GM18867 (cell line): ENCODE measurements at regions not wholly inside any gene's neighbourhood (a gene's known extent, or its start where the extent isn't known, plus 50 kb on each side); places are given as distances from the start of the nearest gene placed in this dataset.
"Not testable (repeated sequence)": the region's sequence is repeated elsewhere in the genome, so short reads cannot be mapped to it uniquely, and the experiment has no call there.

ENCODE experiments used
- ATAC-seq: cut with Tn5 transposase; IDR thresholded peaks from one replicate; pipeline ENCODE4 v1.9.1; 2021; ENCODE audit warnings: mild to moderate bottlenecking, moderate library complexity; ENCODE audit not compliant: unreplicated experiment

DNA sequence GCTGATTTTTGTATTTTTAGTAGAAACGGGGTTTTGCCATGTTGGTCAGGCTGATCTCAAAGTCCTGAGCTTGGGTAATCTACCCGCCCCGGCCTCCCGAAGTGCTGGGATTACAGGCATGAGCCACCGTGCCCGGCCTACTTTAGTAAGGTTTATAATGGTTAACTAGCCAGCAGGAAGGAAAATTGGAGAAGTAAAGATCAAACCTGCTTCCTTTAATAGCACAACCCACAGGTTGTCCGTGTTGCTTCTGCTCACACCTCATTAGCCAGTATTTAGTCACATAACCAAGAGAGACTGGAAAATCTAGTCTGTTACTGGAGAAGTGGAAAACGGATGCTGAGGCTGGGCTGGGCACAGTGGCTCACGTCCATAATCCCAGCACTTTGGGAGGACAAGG, 51.9 kb upstream of the TBL1XR1 start:
- ATAC-seq, result no peak

DNA sequence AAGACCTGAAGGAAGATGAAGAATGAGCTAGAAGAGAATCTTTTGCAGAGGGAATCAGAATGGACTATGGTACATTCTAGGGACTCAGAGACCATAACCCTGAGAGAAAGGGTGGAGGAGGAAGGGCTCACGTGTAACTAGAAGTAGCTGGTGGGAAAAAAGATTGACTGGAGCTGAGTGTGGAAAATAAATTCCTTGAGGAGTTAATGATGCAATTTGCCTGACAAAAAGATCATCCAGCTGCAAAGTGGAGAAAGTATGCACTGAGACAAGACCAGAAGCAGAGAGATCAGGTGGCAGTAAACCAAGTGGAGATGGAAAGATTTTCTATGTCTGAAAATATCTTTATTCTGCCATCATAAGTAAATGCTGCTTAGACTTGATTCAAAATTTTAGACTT, 52.9 kb upstream of the TBL1XR1 start:
- ATAC-seq, result no peak

DNA sequence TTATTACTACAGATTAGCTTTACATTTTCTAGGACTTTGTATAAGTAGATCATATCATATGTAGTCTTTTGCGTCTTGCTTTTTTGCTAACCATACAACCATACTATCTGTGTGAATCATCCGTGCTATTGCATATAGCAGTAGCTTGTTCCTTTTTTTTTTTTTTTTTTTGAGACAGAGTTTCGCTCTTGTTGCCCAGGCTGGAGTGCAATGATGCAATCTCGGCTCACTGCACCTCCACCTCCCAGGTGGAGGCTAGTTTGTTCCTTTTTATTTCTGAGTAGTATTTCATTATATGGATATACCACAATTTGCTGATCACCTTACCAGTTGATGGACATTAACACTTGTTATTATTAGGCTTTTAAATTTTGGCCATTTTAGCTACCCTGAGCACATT, 54.5 kb upstream of the TBL1XR1 start:
- no peak for ATAC-seq

DNA sequence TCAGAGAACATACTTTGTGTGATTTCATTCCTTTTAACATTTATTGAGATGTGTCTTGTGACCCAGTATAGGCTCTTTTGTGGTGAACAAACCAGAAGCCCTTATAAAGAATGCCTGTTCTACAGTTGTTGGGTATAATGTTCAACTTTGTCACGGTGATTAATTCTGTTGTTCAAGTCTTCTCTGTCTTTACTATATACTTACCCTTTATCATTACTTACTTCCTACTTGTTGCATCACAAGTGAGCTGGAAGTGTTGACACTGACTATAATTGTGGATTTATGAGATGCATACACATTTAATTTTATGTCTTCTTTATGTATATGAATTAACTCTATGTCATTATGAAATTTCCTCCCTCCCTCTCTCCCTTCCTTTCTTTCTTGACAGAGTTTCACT, 59.7 kb upstream of the TBL1XR1 start:
- ATAC-seq, result no peak

DNA sequence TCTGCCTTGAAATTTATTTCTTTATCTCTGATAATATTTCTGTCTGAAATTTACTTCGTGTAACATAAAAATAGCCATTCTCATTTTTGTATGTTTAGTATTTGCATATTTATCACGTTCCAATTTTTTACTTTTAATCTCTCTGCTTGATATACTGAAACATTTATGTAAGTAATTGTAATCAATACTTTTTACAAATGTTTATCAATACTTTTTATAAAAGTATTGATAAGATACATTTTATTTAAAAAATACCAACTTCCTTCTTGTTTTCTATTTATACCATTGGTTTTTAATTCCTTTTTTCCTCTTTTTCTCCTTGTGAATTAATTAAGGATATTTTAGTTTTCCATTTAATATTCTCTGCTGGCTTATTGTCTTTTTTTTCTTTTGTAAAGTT, 60.3 kb upstream of the TBL1XR1 start:
- ATAC-seq, result no peak

DNA sequence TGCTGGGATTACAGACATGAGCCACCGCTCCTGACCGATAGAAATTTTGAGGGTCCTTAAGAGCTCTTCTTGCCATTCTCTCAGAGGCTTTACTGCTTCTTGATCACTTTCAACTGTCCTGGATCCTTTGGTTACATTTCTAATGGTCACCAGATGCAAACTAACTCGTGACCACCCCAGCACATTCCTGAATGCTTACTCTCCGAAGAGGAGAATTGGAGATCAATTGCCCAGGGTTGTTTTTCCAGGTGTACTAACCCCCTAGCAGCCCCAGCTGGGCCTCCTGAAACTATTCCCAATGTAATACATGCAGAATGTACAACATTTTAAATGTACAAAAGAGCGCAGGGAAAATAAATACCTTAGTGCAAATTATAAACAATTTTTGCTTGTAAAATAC, 65.1 kb upstream of the TBL1XR1 start:
- ATAC-seq, result no peak

DNA sequence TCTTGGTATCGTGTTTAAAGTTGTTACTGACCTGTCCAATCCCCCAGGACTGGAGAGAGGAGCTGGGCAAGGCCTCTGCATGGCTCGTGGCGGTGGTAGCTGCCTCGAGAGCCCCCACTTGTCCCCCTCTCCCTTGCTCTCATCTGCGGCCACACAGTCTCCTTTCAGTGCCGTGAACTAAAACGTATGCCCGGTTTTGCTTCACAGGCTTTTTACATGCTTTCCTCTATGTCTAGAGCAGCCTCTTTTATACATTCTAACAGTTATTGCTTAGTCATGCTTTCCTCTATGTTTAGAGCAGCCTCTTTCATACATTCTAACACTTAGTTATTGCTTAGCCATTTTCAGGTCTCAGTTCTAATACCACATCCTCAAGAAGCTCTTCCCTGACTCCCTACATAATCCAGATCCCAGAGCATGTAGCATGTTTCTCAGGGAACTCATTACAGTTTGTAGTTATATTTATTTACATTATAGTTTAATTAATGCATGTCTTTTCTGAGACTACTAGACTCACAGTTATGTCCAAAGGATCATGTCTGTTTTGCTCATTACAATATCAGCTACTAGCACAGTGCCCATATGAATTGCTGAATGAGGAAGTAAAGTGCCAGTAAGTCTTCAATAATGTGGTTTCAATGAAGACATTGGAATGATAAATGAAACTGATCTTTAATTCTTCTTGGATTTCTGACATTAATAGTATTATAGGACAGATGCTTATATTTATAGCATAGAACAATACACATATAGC, 66.5 kb upstream of the TBL1XR1 start:
- peak; percentile 47 for ATAC-seq

DNA sequence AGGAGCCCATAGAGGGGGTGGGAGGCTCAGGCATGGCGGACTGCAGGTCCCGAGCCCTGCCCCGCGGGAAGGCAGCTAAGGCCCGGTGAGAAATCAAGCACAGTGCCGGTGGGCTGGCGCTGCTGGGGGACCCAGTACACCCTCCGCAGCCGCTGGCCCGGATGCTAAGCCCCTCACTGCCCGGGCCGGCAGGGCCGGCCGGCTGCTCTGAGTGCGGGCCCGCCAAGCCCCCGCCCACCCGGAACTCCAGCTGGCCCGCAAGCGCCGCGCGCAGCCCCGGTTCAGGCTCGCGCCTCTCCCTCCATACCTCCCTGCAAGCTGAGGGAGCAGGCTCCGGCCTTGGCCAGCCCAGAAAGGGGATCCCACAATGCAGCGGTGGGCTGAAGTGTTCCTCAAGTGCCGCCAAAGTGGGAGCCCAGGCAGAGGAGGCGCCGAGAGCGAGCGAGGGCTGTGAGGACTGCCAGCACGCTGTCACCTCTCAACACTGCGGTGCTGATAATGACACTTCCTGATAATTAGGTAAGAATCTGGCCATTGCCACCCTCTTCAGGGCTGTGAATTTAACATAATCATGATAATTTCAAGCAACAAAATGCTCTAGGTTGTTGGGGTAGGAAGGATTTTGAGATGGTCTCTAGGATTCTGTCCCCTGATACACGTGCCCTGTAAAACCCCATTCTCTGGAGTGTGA, 74.7 kb upstream of the TBL1XR1 start:
- ATAC-seq, result not testable (repeated sequence)

DNA sequence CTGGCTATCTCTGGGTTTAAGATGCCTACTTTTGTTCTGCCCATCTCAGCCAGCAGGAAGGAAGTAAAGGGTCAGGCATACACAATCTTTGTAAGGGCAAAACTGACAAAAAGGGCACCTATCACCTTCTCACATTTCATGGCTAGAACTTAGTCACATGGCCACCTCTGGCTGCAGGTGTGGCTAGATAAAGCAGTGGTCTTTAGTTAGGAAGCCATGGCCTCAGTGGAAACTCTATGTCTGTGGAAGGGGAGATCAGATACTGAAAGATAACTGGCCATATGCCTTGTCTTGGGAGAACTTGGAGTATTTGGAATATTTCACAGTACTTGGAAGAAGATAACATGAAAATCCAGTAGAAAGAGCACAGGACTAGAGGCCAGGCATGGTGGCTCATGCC, 80.7 kb upstream of the TBL1XR1 start:
- no peak for ATAC-seq

DNA sequence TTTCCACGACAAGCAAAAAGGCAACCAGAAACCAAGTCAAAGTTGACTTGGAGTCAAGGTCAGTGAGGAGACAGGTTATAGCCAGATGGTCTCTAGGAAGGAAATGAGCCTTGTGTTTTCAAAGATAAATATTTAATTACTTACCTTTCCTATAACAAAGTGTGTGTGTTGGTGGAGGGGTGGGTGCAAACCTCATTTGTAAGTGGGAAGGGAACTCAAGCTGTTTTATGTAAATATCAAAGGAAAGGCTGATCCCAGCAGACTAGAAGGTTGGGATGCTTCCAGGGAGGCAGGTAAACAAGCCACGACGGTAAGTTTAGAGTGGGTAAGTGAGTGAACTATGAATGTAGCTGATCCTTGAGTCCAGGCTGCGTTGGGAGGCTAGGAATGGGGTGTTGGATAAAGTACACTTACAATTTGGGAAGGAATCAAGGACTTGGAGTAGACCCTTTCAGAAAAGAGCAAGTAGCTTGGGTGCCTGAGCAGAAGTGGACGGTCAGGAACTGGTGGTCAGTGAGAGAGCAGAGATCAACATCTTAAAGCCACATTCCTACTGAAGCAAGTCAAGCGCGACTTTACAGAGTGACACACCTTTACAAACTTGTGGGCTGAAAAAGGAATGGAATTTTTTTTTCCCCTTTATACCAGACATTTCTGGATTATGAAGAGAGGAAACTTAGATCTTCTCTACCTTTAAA, 82.0 kb upstream of the TBL1XR1 start:
- no peak for ATAC-seq

DNA sequence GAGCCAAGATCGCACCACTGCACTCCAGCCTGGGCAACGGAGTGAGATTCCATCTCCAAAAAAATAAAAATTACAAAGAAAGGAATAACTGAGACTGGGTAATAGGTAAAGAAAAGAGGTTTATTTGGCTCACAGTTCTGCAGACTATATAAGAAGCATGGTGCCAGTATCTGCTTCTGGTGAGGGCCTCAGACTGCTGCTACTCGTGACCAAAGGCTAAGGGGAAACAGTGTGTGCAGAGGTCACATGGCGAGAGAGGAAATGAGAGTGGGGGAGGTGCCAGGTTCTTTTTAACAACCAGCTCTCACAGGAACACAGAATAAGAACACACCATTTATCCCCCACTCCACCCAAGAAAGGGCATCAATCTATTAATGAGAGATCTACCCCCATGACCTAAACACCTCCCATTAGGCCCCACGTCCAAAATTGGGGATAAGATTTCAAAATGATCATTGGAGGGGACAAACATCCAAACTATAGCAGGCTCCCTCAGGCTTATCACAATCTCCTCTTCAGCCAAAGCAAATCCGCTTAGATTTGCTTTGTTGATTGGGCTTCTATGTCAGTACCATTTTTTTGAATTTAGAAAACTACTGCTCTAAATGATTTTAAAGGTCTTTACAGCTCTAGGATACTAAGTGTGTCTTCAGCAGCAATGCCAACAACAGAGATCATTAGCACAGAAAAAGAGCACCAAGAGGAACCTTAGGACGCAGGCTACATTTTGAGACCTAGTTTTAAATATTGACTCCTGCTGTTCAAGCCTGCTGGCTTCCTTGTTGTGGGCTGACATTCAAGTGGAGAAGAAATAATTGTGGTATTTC, 84.2 kb upstream of the TBL1XR1 start:
- ATAC-seq, result no peak

DNA sequence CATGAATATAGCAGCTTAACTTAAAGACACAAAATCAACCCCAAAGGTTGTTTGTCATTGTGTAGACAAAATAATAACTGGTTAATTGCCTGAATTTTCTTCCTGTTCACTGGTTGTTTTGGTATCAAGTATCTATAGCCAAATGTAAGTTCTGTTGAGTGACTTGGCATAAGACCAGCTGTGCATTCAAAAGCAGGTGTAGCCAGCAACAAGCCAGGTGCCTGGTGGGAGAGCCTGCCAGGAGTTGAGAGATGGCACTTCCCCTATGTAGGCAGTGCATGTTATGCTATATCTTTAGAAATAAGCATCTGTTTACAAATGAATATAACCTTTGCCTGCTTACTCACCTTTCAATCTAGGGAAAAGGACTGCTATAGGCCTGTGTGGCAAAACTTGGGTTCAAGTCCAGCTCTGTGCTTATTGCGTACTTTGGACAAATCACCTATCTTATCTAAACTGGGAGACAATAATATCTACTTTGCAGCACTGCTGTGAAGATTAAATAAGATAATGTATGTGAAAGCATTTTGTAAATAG, 84.9 kb upstream of the TBL1XR1 start:
- no peak for ATAC-seq

DNA sequence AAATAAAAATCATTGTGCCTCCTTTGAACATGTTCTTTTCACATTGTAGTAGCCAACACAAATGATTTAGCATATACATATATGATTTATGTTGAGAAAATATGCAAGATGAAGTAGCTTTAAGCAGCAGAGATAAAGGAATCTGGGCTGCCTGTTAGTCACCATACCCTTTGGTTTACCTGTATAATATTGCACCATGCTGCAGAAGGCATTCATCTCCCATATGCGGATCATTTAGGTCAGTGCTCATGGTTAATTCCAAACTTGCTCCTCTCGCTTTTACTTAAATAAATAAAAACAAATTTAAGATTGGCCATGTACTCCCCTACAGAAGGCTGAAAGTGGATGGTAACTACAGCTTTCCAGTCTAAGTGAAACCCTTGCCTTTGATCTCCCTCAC, 86.7 kb upstream of the TBL1XR1 start:
- ATAC-seq, result no peak

DNA sequence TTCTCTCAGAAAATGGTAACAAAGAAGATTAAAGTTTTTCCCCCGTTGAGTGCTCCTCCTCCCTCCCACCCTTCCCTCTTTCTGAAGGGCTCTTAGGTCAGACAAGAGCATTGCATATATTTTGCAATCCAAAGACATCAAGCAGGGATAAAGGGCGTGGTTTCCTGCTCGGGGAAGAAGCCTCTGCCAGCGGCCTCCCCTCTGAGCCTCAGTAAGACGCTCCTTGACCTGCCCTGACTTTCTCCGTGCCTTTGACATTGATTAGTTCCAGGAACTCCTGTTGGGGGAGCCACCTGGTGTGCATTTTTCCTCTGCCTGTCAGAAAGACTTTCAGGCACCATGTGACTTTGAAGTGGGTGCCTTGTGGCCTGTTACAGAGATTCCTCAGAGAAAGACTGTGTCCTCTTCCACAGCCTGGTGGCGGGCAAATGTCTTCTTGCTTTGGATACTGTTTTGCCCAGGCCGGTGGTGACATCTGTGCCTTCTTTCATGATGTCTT, 87.2 kb upstream of the TBL1XR1 start:
- ATAC-seq, result no peak

DNA sequence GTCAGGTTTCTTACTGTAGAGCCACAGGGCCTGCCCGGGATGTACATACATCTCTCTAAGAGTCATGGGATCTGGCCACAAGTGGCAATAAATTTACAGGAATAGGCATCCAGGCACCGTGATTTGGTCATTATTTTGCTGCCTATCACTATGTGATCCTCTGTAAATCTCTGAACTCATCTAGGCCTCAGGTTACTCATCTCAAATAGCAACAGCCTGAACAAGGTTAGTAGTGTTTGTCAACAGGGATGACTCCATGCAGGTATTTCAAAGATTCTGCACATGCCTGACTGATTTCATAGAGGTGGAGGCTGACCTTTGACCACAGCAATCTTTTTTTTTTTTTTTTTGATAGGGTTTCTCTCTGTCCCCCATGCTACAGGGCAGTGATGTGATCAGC, 88.8 kb upstream of the TBL1XR1 start:
- ATAC-seq, result no peak

DNA sequence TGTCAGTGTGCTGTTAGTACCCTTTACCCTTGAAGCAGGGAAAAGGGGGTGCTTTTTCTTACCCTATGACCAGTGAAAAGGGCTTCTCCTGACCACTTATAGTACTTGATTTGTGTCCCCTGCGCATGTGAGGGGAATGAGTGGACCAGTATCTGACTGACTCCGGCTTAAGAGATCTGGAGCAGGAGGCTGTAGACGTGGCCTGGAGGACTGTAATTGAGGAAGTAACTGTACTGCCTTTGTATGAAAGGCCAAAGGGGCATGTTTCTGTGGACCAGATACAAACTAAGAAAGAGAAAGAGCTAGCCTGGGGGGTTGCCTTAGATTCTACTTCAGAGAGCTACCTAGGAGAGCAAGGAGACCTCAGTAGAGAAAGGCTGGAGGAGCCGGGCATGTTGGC, 89.9 kb upstream of the TBL1XR1 start:
- ATAC-seq, result no peak

DNA sequence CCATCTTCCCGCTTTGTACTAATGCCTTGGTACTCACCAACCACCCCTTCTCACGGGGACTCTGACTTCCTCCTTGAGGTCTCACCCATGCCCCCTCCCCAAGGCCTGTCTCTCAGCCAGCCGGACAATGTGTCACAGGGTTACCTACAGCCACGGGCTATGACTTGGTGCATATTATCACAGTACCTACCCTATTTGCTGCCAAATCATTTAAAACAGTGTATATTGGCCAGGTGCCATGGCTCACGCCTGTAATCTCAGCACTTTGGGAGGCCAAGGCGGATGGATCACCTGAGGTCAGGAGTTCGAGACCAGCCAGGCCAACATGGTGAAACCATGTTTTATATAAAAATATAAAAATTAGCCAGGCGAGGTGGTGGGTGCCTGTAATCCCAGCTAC, 93.4 kb upstream of the TBL1XR1 start:
- no peak for ATAC-seq

DNA sequence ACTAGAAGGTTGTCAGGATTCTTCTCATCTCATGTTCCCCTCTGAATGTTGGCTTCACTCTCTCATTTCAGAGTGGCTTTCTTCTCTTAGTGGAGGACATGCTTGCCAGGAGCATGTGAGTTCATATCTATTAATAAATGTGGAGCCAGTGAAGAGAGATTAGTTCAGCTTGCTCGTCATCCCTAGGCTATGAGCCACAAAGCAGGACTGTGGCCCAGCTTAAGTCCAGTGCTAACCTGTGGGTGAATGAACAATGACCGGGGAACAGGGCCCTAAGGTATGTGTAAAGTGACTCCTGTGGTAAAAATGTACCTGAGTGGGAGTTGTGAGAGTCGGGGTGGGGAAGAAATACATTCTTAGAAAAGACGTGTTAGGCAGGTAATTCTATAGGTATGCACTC, 96.9 kb upstream of the TBL1XR1 start:
- no peak for ATAC-seq

DNA sequence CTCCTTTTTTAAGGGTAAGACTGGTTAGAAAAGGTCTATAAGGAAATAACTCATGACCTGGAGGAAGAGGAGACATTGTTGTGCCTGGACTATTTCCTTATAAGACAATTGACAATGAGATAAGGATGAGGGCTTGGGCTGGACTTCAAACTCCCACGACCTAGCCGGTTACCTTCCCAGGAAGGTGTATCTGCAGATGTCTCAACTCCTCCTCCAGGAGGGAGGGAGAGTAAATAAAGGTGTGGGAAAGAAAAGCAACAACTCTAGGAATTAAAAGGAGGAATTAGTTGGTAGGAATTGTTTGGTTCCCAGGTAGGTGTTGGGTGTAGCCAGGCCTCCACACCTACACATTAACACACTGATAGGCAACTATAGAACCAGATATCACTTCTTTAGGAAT, 97.8 kb upstream of the TBL1XR1 start:
- no peak for ATAC-seq

DNA sequence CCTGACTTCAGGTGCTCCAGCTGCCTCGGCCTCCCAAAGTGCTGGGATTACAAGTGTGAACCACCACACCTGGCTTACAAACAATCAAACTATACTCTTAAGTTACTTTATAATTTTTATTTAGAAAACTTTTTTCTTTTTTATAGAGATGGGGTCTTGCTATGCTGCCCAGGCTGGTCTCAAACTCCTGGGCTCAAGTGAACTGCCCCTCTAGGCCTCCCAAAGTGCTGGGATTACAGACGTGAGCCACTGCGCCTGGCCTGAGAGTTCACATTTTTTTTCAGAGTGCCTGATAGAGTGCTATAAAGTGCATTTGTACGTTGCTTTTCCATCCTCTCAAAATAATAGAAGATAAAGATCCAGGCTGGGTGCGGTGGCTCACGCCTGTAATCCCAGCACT, 102.0 kb upstream of the TBL1XR1 start:
- ATAC-seq, result no peak
